ENCODE measurements at regions not wholly inside any gene's neighbourhood (a gene's known extent, or its start where the extent isn't known, plus 50 kb on each side); places are given as distances from the start of the nearest gene placed in this dataset.
A peak's percentile ranks its signal among the peaks of the same experiment; 100 is the strongest.

- no peak for TF ChIP-seq TAF1 (IDR thresholded peaks at IDR 0.05; ENCODE audit: low read depth, low read length)
- DNase-seq (ENCODE audit: insufficient read length, low spot score) (no peak), FAIRE-seq (no peak)
Observed at GRCh38 chr2:11920993-11921583, 174.7 kb downstream of the LPIN1 start.

DNA sequence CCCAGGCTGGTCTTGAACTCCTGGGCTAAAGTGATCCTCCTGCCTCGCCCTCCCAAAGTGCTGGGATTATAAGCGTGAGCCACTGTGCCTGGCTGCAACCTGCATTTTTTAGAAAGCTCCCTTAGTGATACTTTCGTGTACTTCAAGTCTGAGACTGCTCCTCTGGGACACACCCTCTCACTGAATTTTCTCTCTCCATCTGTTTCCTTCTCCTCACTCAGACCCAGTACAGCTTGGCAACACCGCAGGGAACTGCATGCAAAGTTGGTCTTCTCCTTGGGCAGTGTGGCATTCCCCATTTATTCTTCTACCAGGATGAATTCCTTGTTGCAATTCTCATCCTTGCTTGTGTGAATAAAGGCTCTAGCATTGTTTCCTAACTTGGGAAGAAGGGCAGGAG, 175.9 kb downstream of the LPIN1 start:
- no peak for TF ChIP-seq SPI1 (IDR thresholded peaks at IDR 0.05; ENCODE audit: low read depth, low read length)
- TF ChIP-seq POLR2A (IDR thresholded peaks at IDR 0.05; ENCODE audit: low read depth, low read length), result no peak
- no peak for TF ChIP-seq TAF1 (IDR thresholded peaks at IDR 0.05; ENCODE audit: low read depth, low read length)
- no peak for TF ChIP-seq PAX5 (IDR thresholded peaks at IDR 0.05; ENCODE audit: insufficient read depth, low read length, severe bottlenecking)
- TF ChIP-seq POU2F2 (IDR thresholded peaks at IDR 0.05; ENCODE audit: low read depth, low read length), result no peak
- TF ChIP-seq POLR2AphosphoS5 (IDR thresholded peaks at IDR 0.05; ENCODE audit: low read depth, low read length), result no peak
- FAIRE-seq (peak; percentile 48), DNase-seq (ENCODE audit: insufficient read length, low spot score) (no peak)

GRCh38 chr2:11923935-11924334, 177.5 kb downstream of the LPIN1 start:
- TF ChIP-seq SPI1 (IDR thresholded peaks at IDR 0.05; ENCODE audit: low read depth, low read length), result no peak
- no peak for TF ChIP-seq POLR2A (IDR thresholded peaks at IDR 0.05; ENCODE audit: low read depth, low read length)
- TF ChIP-seq POU2F2 (IDR thresholded peaks at IDR 0.05; ENCODE audit: low read depth, low read length), result no peak
- no peak for TF ChIP-seq POLR2AphosphoS5 (IDR thresholded peaks at IDR 0.05; ENCODE audit: low read depth, low read length)
- TF ChIP-seq TAF1 (IDR thresholded peaks at IDR 0.05; ENCODE audit: low read depth, low read length), result no peak
- TF ChIP-seq PAX5 (IDR thresholded peaks at IDR 0.05; ENCODE audit: insufficient read depth, low read length, severe bottlenecking), result no peak
- no peak for DNase-seq (ENCODE audit: insufficient read length, low spot score)
- FAIRE-seq, result no peak

GRCh38 chr2:11925295-11926066, 179.0 kb downstream of the LPIN1 start:
- FAIRE-seq, result no peak

DNA sequence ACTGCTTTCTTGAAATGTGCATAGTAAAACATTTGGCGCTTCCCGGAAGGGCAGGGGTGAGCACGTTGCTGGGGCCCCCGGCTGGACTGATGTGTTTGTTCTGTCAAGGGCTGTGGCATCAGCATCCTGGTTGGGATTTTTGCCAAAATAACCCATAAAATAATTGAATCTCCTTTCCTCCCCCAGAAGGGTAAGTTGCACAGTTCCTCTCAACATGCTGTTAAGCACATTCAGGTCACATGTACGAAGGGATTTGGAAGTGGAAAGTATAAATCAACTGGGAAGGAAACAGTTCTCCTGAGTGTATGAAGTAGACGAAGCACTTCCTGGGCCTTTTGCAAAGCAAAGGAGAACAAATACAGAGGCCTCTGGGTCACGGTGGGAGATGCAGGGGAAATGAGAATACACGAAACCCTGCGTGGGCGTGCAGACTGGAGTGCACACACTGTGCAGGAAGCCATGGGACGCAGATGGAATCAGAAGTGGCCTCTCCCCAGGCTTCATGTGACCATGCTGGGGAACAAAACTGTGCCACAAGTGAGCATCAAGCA, 183.9 kb downstream of the LPIN1 start:
- DNase-seq (ENCODE audit: insufficient read length, low spot score) (no peak), FAIRE-seq (peak; percentile 62)
- TF ChIP-seq SPI1 (IDR thresholded peaks at IDR 0.05; ENCODE audit: low read depth, low read length) (peak; percentile 47; the same call in 1 of the 2 replicates), TAF1 (IDR thresholded peaks at IDR 0.05; ENCODE audit: low read depth, low read length) (no peak)

More at GRCh38 chr2:11925295-11926066, 179.0 kb downstream of the LPIN1 start:
- TF ChIP-seq POU2F2 (IDR thresholded peaks at IDR 0.05; ENCODE audit: low read depth, low read length), result no peak
- no peak for TF ChIP-seq POLR2A (IDR thresholded peaks at IDR 0.05; ENCODE audit: low read depth, low read length)
- TF ChIP-seq SPI1 (IDR thresholded peaks at IDR 0.05; ENCODE audit: low read depth, low read length), result no peak
- no peak for TF ChIP-seq TAF1 (IDR thresholded peaks at IDR 0.05; ENCODE audit: low read depth, low read length)
- TF ChIP-seq POLR2AphosphoS5 (IDR thresholded peaks at IDR 0.05; ENCODE audit: low read depth, low read length), result no peak
- no peak for TF ChIP-seq PAX5 (IDR thresholded peaks at IDR 0.05; ENCODE audit: insufficient read depth, low read length, severe bottlenecking)
- no peak for DNase-seq (ENCODE audit: insufficient read length, low spot score)

DNA sequence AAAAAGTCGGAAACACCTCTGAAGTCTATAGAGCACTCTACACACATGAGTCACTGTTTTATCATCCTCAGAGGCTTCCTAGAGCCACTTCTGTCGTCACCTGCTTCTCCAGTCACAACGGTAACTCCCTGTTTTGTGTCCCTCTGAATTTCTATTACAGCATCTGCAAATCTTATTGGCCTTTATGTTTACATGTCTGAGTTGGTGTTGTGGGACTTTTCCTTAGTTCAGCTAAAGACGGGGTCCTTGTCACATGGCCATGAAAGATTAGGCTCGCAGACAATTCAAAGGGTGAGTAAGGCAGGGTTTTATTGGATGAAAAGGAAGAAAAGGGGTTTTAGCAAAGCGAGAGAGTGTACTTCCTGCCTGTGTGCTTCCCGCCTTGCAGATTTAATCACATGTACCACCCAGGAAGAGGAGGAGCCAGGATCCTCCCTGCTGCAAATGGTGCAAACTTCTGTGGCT, 185.6 kb downstream of the LPIN1 start:
- TF ChIP-seq SPI1 (IDR thresholded peaks at IDR 0.05; ENCODE audit: low read depth, low read length) (no peak), TAF1 (IDR thresholded peaks at IDR 0.05; ENCODE audit: low read depth, low read length) (no peak), POU2F2 (IDR thresholded peaks at IDR 0.05; ENCODE audit: low read depth, low read length) (no peak), PAX5 (IDR thresholded peaks at IDR 0.05; ENCODE audit: insufficient read depth, low read length, severe bottlenecking) (no peak), POLR2AphosphoS5 (IDR thresholded peaks at IDR 0.05; ENCODE audit: low read depth, low read length) (no peak)
- FAIRE-seq, result no peak
- no peak for DNase-seq (ENCODE audit: insufficient read length, low spot score)

DNA sequence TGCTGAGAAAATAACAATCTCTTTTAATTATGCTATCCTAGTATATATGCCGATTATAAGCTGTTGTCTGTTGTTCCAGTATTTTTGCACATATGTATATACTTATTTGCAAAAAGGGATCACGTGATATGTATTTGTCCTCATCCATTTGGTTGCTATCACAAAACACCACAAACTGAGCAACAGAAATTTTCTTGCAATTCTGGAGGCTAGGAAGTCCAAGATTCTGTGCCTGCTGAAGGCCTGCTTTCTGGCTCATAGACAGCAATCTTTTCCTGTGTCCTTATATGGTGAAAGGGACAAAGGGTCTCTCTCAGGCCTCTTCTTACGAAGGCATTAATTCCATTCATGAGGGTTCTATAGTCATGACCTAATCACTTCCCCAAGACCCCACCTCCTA, 186.5 kb downstream of the LPIN1 start:
- FAIRE-seq (no peak), DNase-seq (ENCODE audit: insufficient read length, low spot score) (no peak)
- TF ChIP-seq POLR2AphosphoS5 (IDR thresholded peaks at IDR 0.05; ENCODE audit: low read depth, low read length) (no peak), SPI1 (IDR thresholded peaks at IDR 0.05; ENCODE audit: low read depth, low read length) (no peak), POU2F2 (IDR thresholded peaks at IDR 0.05; ENCODE audit: low read depth, low read length) (no peak), TAF1 (IDR thresholded peaks at IDR 0.05; ENCODE audit: low read depth, low read length) (no peak), POLR2A (IDR thresholded peaks at IDR 0.05; ENCODE audit: low read depth, low read length) (no peak), PAX5 (IDR thresholded peaks at IDR 0.05; ENCODE audit: insufficient read depth, low read length, severe bottlenecking) (no peak)

GRCh38 chr2:11933854-11934253, 187.4 kb downstream of the LPIN1 start:
- FAIRE-seq (peak; percentile 76), DNase-seq (ENCODE audit: insufficient read length, low spot score) (peak; percentile 38)
- TF ChIP-seq PAX5 (IDR thresholded peaks at IDR 0.05; ENCODE audit: insufficient read depth, low read length, severe bottlenecking) (no peak), POLR2AphosphoS5 (IDR thresholded peaks at IDR 0.05; ENCODE audit: low read depth, low read length) (no peak), SPI1 (IDR thresholded peaks at IDR 0.05; ENCODE audit: low read depth, low read length) (peak; percentile 96)

- DNase-seq (ENCODE audit: insufficient read length, low spot score) (no peak), FAIRE-seq (no peak)
- no peak for TF ChIP-seq POU2F2 (IDR thresholded peaks at IDR 0.05; ENCODE audit: low read depth, low read length)
- TF ChIP-seq TAF1 (IDR thresholded peaks at IDR 0.05; ENCODE audit: low read depth, low read length), result no peak
- TF ChIP-seq POLR2AphosphoS5 (IDR thresholded peaks at IDR 0.05; ENCODE audit: low read depth, low read length), result no peak
- TF ChIP-seq PAX5 (IDR thresholded peaks at IDR 0.05; ENCODE audit: insufficient read depth, low read length, severe bottlenecking), result no peak
- TF ChIP-seq POLR2A (IDR thresholded peaks at IDR 0.05; ENCODE audit: low read depth, low read length), result no peak
- TF ChIP-seq SPI1 (IDR thresholded peaks at IDR 0.05; ENCODE audit: low read depth, low read length), result no peak
Observed at GRCh38 chr2:11936761-11937160, 190.3 kb downstream of the LPIN1 start.

DNA sequence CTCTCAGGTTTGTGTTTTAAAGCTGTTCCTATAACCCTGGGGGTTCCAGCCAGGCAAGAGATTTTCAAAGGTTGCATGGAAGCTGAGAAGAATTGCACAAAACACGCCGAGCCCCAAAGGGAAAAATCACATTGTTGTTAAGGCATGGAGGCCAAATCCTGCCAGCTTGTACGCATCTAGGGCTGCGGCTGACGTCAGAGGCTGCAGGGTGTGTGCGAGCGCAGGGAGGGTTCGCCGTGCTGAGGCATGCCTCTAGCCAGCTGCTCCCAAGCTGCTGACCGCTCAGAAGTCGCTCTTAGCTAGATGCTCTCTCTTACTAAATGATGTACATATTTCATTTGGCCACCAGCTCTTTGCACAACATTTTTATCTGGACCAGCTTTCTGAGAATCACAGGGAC, 191.8 kb downstream of the LPIN1 start:
- no peak for TF ChIP-seq TAF1 (IDR thresholded peaks at IDR 0.05; ENCODE audit: low read depth, low read length)
- TF ChIP-seq SPI1 (IDR thresholded peaks at IDR 0.05; ENCODE audit: low read depth, low read length), result no peak
- TF ChIP-seq POLR2A (IDR thresholded peaks at IDR 0.05; ENCODE audit: low read depth, low read length), result no peak
- no peak for TF ChIP-seq POLR2AphosphoS5 (IDR thresholded peaks at IDR 0.05; ENCODE audit: low read depth, low read length)
- TF ChIP-seq POU2F2 (IDR thresholded peaks at IDR 0.05; ENCODE audit: low read depth, low read length), result no peak
- TF ChIP-seq PAX5 (IDR thresholded peaks at IDR 0.05; ENCODE audit: insufficient read depth, low read length, severe bottlenecking), result no peak
- no peak for DNase-seq (ENCODE audit: insufficient read length, low spot score)
- no peak for FAIRE-seq
